NCI-H510A treated with DMSO at 0.1 percent for 48 hours (cell line): ENCODE measurements at regions not wholly inside any gene's neighbourhood (a gene's known extent, or its start where the extent isn't known, plus 50 kb on each side); places are given as distances from the start of the nearest gene placed in this dataset.
"Not testable (repeated sequence)": the region's sequence is repeated elsewhere in the genome, so short reads cannot be mapped to it uniquely, and the experiment has no call there.

Experiments used
- DNase-seq: peaks from one replicate; lab custom pipeline; 2025; lab: John Stamatoyannopoulos, UW

GRCh38 chr2:180695586-180696401, 284.6 kb upstream of the UBE2E3 start:
- DNase-seq: peak; percentile 71

GRCh38 chr2:180694445-180695421, 285.7 kb upstream of the UBE2E3 start:
- no peak for DNase-seq

GRCh38 chr2:180692322-180692721, 288.1 kb upstream of the UBE2E3 start:
- DNase-seq: no peak

- not testable (repeated sequence) for DNase-seq
Observed at GRCh38 chr2:180691855-180692223, 288.6 kb upstream of the UBE2E3 start.

GRCh38 chr2:180691186-180691854, 289.1 kb upstream of the UBE2E3 start:
- not testable (repeated sequence) for DNase-seq

GRCh38 chr2:180690611-180691010, 289.8 kb upstream of the UBE2E3 start:
- no peak for DNase-seq

- DNase-seq: no peak
Observed at GRCh38 chr2:180682871-180683270, 297.5 kb upstream of the UBE2E3 start.

- no peak for DNase-seq
Observed at GRCh38 chr2:180679693-180680092, 300.7 kb upstream of the UBE2E3 start.

- DNase-seq: no peak
Observed at GRCh38 chr2:180678625-180678972, 301.8 kb upstream of the UBE2E3 start.

- DNase-seq: no peak
Observed at GRCh38 chr2:180677930-180678624, 302.3 kb upstream of the UBE2E3 start.

GRCh38 chr2:180677200-180677599, 303.2 kb upstream of the UBE2E3 start:
- DNase-seq: no peak

GRCh38 chr2:180676520-180677025, 303.8 kb upstream of the UBE2E3 start:
- DNase-seq: no peak

GRCh38 chr2:180675170-180675569, 305.2 kb upstream of the UBE2E3 start:
- DNase-seq: no peak

- DNase-seq: no peak
Observed at GRCh38 chr2:180672377-180672776, 308.0 kb upstream of the UBE2E3 start.

- no peak for DNase-seq
Observed at GRCh38 chr2:180670302-180671003, 310.0 kb upstream of the UBE2E3 start.

GRCh38 chr2:180669016-180669415, 311.4 kb upstream of the UBE2E3 start:
- no peak for DNase-seq

- no peak for DNase-seq
Observed at GRCh38 chr2:180664507-180664906, 315.9 kb upstream of the UBE2E3 start.

- no peak for DNase-seq
Observed at GRCh38 chr2:180662941-180663471, 317.4 kb upstream of the UBE2E3 start.

- DNase-seq: no peak
Observed at GRCh38 chr2:180662521-180662920, 317.9 kb upstream of the UBE2E3 start.

- DNase-seq: no peak
Observed at GRCh38 chr2:180661686-180662030, 318.7 kb upstream of the UBE2E3 start.
